ENCODE measurements at regions not wholly inside any gene's neighbourhood (a gene's known extent, or its start where the extent isn't known, plus 50 kb on each side); places are given as distances from the start of the nearest gene placed in this dataset.

GRCh38 chr13:73251626-73252265 lies 192.9 kb downstream of the KLF5 start:
- Histone ChIP-seq H3K36me3 (ENCODE audit: control insufficient read depth in 1 of 2, insufficient read depth in 2 of 2, low read length in 2 of 2) (no peaks in the 10 kb centered on the region), H3K4me1 (ENCODE audit: control insufficient read depth in 1 of 2, insufficient read depth in 2 of 2, low read length in 2 of 2) (peaks cover 15 to 24% of the 10 kb centered on the region in 2 experiments), H2AFZ (ENCODE audit: low read depth, low read length, poor library complexity, severe bottlenecking) (no peak overlapping the region), H3K9me3 (ENCODE audit: control insufficient read depth in 1 of 2, insufficient read depth in 1 of 2, low read depth in 1 of 2, low read length in 2 of 2) (no peaks in the 10 kb centered on the region), H3K27ac (ENCODE audit: low read depth, low read length) (no peak overlapping the region), H3K79me2 (ENCODE audit: insufficient read depth, low read length) (no peaks in the 10 kb centered on the region), H3K9ac (ENCODE audit: low read length) (no peak overlapping the region), H4K20me1 (ENCODE audit: insufficient read depth) (no peaks in the 10 kb centered on the region), H3K9me2 (ENCODE audit: insufficient read depth) (no peaks in the 10 kb centered on the region), H3K4me2 (ENCODE audit: low read length) (no peak overlapping the region), H3K4me3 (replicated peaks in 1 of 2; ENCODE audit: low read depth in 1 of 2, low read length in 2 of 2) (no peak overlapping the region), H3K27me3 (ENCODE audit: insufficient read depth, low read length) (no peaks in the 10 kb centered on the region)
- DNase-seq (ENCODE audit: low read depth, low spot score) (no peak), ATAC-seq (no peak)
- ChIA-PET POLR2A (no interaction called here), RAD21 (ENCODE audit: low non-redundant PET in 1 of 2, low total read pairs in 2 of 2, uncharacterized antibody in 2 of 2, unreplicated experiment in 2 of 2) (no interaction called here), CTCF (no interaction called here)
- TF ChIP-seq CTCF (IDR thresholded peaks at IDR 0.05 in 2 of 3, conservative IDR thresholded peaks at IDR 0.05 in 1 of 3; ENCODE audit: borderline replicate concordance in 1 of 3, insufficient read depth in 1 of 3, low read depth in 2 of 3, low read length in 2 of 3) (no peak), SRF (IDR thresholded peaks at IDR 0.05; ENCODE audit: low read depth) (no peak), MAX (IDR thresholded peaks at IDR 0.05) (no peak), JUND (IDR thresholded peaks at IDR 0.05) (no peak), TCF7L2 (IDR thresholded peaks at IDR 0.05; ENCODE audit: borderline replicate concordance, extremely low read depth, insufficient read depth, insufficient read length) (no peak), REST (IDR thresholded peaks at IDR 0.05; ENCODE audit: low read depth) (no peak), ELF1 (IDR thresholded peaks at IDR 0.05; ENCODE audit: borderline replicate concordance, low read depth) (no peak)
- BruUV-seq (replicated peaks) = no TSS peak
- intact Hi-C loops (cut with micrococcal nuclease) = no loop called here

Data from HCT116 (cell line).